GM23338 (cell line): ENCODE measurements at regions not wholly inside any gene's neighbourhood (a gene's known extent, or its start where the extent isn't known, plus 50 kb on each side); places are given as distances from the start of the nearest gene placed in this dataset.

Experiments
- ATAC-seq: fragments of 200-7000 bp; cut with Tn5 transposase; 3 replicates; pipeline ENCODE4 v1.9.1; 2020
- DNase-seq: peaks from one replicate; pipeline ENCODE4 v3.0.0-alpha.2; 2015; ENCODE audit warnings: low spot score
- H2AFZ ChIP-seq: fragments of 200-600 bp; sonication (generic); 2 replicates; pipeline ENCODE4 v1.8.0; 2016; ENCODE audit warnings: antibody characterized with exemption, mild to moderate bottlenecking, moderate library complexity
- H3F3A ChIP-seq: fragments of 200-600 bp; sonication (generic); replicated peaks from 2 replicates; pipeline ENCODE4 v1.8.0; 2017; ENCODE audit warnings: antibody characterized with exemption, mixed run types, low read depth
- H3K27ac ChIP-seq: fragments of 200-600 bp; sonication (generic); 2 replicates; pipeline ENCODE4 v1.6.1; 2016; ENCODE audit warnings: low read depth
- H3K27me3 ChIP-seq: fragments of 200-600 bp; sonication (generic); 2 replicates; pipeline ENCODE4 v1.8.0; 2016; ENCODE audit warnings: mild to moderate bottlenecking, mixed run types, moderate library complexity; ENCODE audit not compliant: insufficient read depth
- H3K36me3 ChIP-seq: fragments of 200-600 bp; sonication (generic); 2 replicates; pipeline ENCODE4 v1.8.0; 2016; ENCODE audit warnings: mild to moderate bottlenecking; ENCODE audit not compliant: insufficient read depth
- H3K4me1 ChIP-seq: fragments of 200-600 bp; sonication (generic); 2 replicates; pipeline ENCODE4 v1.8.0; 2016; ENCODE audit warnings: mild to moderate bottlenecking, moderate library complexity; ENCODE audit not compliant: insufficient read depth
- H3K4me2 ChIP-seq: fragments of 200-600 bp; sonication (generic); 2 replicates; pipeline ENCODE4 v1.7.1; 2017; ENCODE audit warnings: mixed run types
- H3K4me3 ChIP-seq: fragments of 200-600 bp; sonication (generic); 2 replicates; pipeline ENCODE4 v1.6.1; 2016; ENCODE audit warnings: mixed run types
- H3K79me2 ChIP-seq: fragments of 200-600 bp; sonication (generic); replicated peaks from 2 replicates; pipeline ENCODE4 v1.8.0; 2017; ENCODE audit warnings: mild to moderate bottlenecking; ENCODE audit not compliant: insufficient read depth
- H3K9me2 ChIP-seq: fragments of 200-600 bp; sonication (generic); 2 replicates; pipeline ENCODE4 v1.8.0; 2017; ENCODE audit not compliant: insufficient read depth
- H4K20me1 ChIP-seq: fragments of 200-600 bp; sonication (generic); replicated peaks from 2 replicates; pipeline ENCODE4 v1.8.0; 2017; ENCODE audit warnings: mild to moderate bottlenecking; ENCODE audit not compliant: insufficient read depth
- H3K27ac Mint-ChIP-seq: 2 replicates; pipeline ENCODE4 v1.8.0; 2020; ENCODE audit warnings: inconsistent platforms, mild to moderate bottlenecking, moderate library complexity, mixed read lengths
- H3K27me3 Mint-ChIP-seq: 3 replicates; pipeline ENCODE4 v1.8.0; 2022; ENCODE audit warnings: low read depth, mild to moderate bottlenecking, moderate library complexity, mixed read lengths, inconsistent platforms; ENCODE audit not compliant: insufficient read depth, poor library complexity
- H3K36me3 Mint-ChIP-seq: 3 replicates; pipeline ENCODE4 v1.8.0; 2021; ENCODE audit warnings: low read depth, mild to moderate bottlenecking, inconsistent platforms, moderate library complexity, mixed read lengths
- H3K4me1 Mint-ChIP-seq: 3 replicates; pipeline ENCODE4 v1.8.0; 2020; ENCODE audit warnings: mild to moderate bottlenecking, inconsistent platforms, mixed read lengths
- H3K4me3 Mint-ChIP-seq: 3 replicates; pipeline ENCODE4 v1.8.0; 2021; ENCODE audit warnings: moderate library complexity, mild to moderate bottlenecking, inconsistent platforms, mixed read lengths
- H3K9me3 Mint-ChIP-seq: 3 replicates; pipeline ENCODE4 v1.8.0; 2020; ENCODE audit warnings: moderate library complexity, mild to moderate bottlenecking, inconsistent platforms, mixed read lengths
- CREB1 ChIP-seq: fragments of 250-450 bp; sonication (Bioruptor Pico); IDR thresholded peaks from 2 replicates; pipeline ENCODE4 v1.5.0; 2020; ENCODE audit warnings: low read depth, mild to moderate bottlenecking, moderate library complexity
- EZH2 ChIP-seq: fragments of 200-600 bp; sonication (generic); IDR thresholded peaks from one replicate; pipeline ENCODE4 v1.8.0; 2017; ENCODE audit warnings: antibody characterized with exemption, mild to moderate bottlenecking, low read depth; ENCODE audit not compliant: unreplicated experiment
- NANOG ChIP-seq: IDR thresholded peaks from 2 replicates; pipeline ENCODE4 v1.6.1; 2016; ENCODE audit warnings: antibody characterized with exemption, borderline replicate concordance
- ZNF331 ChIP-seq: fragments of 250-450 bp; sonication (Bioruptor Pico); IDR thresholded peaks from 2 replicates; pipeline ENCODE4 v1.5.0; 2020; ENCODE audit warnings: low read depth, mild to moderate bottlenecking, moderate library complexity
- TF ChIP-seq, protein P1 (sequence below): IDR thresholded peaks from one replicate; pipeline ENCODE4 v1.6.1; 2018; ENCODE audit warnings: antibody characterized with exemption; ENCODE audit not compliant: unreplicated experiment
- TF ChIP-seq, protein P2 (sequence below), 2 experiments: fragments of 200-600 bp in 1 of 2; sonication (generic) in 1 of 2; conservative IDR thresholded peaks; 2 replicates each; pipeline versions ENCODE4 v1.5.1 to v1.6.1; 2016 to 2017; ENCODE audit warnings: antibody characterized with exemption in 2 of 2, low read depth in 2 of 2, mild to moderate bottlenecking in 2 of 2, moderate library complexity in 1 of 2

DNA sequence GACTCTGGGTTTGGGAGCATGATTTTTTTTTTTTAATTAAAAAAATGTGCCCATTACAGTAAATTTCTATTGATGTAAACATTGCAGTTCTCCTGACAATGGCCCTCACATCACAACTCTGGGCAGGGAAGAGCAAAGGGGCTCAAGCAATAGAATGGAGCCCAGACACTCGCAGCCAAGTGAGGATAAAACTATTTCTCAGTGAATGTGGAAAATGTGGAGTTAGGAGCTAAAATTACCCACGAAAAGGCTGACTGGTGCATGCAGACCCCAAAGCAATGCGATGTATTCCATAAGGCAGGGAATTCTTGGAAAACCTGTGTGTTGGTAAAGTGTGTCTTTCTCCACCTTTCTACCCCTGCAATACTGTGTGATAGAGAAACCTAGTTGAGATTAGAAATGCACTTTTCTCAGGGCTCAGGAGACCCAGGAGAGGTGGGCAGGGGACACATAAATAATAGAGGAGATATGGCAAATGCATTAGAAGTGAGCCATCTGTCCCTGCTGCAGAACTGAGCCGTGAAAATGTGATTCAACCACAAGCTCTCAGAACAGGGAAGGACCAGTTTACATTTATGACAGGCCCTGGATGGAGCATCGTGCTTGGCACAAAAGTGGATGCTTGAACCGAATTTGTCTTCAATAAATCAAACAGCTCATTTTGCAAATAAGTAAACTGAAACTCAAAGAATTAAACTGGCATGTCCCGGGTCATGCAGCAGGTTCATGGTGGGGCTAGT, 100.1 kb downstream of the MYCN start:
- Histone ChIP-seq H3K9me2 (no peaks in the 10 kb centered on the region), H3K36me3 (no peaks in the 10 kb centered on the region), H3K4me1 (no peaks in the 10 kb centered on the region; the same call in none of the 2 replicates), H3F3A (no peaks in the 10 kb centered on the region), H3K27me3 (no peaks in the 10 kb centered on the region), H2AFZ (peak overlapping the region; percentile 72), H4K20me1 (no peaks in the 10 kb centered on the region), H3K4me2 (no peak overlapping the region), H3K4me3 (no peak overlapping the region), H3K79me2 (no peaks in the 10 kb centered on the region), H3K27ac (no peak overlapping the region)
- Mint-ChIP-seq H3K4me1 (peaks cover 23% of the 10 kb centered on the region), H3K9me3 (no peaks in the 10 kb centered on the region; the same call in 2 of the 3 replicates), H3K4me3 (no peak overlapping the region), H3K27ac (no peak overlapping the region), H3K27me3 (peaks cover 4% of the 10 kb centered on the region), H3K36me3 (no peaks in the 10 kb centered on the region)
- no peak for ATAC-seq
- no peak for DNase-seq
- no peak for TF ChIP-seq EZH2
- TF ChIP-seq NANOG = no peak
- TF ChIP-seq, protein P1, sequence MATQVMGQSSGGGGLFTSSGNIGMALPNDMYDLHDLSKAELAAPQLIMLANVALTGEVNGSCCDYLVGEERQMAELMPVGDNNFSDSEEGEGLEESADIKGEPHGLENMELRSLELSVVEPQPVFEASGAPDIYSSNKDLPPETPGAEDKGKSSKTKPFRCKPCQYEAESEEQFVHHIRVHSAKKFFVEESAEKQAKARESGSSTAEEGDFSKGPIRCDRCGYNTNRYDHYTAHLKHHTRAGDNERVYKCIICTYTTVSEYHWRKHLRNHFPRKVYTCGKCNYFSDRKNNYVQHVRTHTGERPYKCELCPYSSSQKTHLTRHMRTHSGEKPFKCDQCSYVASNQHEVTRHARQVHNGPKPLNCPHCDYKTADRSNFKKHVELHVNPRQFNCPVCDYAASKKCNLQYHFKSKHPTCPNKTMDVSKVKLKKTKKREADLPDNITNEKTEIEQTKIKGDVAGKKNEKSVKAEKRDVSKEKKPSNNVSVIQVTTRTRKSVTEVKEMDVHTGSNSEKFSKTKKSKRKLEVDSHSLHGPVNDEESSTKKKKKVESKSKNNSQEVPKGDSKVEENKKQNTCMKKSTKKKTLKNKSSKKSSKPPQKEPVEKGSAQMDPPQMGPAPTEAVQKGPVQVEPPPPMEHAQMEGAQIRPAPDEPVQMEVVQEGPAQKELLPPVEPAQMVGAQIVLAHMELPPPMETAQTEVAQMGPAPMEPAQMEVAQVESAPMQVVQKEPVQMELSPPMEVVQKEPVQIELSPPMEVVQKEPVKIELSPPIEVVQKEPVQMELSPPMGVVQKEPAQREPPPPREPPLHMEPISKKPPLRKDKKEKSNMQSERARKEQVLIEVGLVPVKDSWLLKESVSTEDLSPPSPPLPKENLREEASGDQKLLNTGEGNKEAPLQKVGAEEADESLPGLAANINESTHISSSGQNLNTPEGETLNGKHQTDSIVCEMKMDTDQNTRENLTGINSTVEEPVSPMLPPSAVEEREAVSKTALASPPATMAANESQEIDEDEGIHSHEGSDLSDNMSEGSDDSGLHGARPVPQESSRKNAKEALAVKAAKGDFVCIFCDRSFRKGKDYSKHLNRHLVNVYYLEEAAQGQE = no peak

DNA sequence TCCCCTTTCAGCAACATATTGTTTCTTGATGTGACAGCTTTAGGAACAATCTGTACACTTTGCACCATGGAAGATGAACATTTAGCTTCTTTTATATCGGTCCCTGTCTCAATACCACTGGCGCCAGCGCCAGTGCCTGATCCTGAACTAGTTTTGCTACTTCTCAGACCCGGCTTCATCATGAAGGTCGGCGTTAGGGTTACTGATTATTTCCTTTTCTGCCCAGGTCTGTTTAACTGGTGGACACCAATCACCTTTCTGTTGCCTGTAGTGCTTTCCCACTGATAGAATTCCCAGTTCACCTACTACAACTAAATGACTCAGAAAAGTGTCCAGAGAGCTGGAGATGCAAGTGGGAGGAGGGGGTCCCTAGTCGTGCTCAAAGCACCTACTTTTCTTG, 99.5 kb downstream of the MYCN start:
- Histone ChIP-seq H3K9me2 (no peaks in the 10 kb centered on the region), H3F3A (no peaks in the 10 kb centered on the region), H2AFZ (peak overlapping the region; percentile 72), H3K4me3 (no peak overlapping the region), H4K20me1 (no peaks in the 10 kb centered on the region), H3K4me2 (no peak overlapping the region), H3K4me1 (no peaks in the 10 kb centered on the region; the same call in none of the 2 replicates), H3K27ac (no peak overlapping the region), H3K79me2 (no peaks in the 10 kb centered on the region), H3K27me3 (no peaks in the 10 kb centered on the region), H3K36me3 (no peaks in the 10 kb centered on the region)
- Mint-ChIP-seq H3K27me3 (peaks cover 4% of the 10 kb centered on the region), H3K4me3 (no peak overlapping the region), H3K36me3 (no peaks in the 10 kb centered on the region), H3K27ac (no peak overlapping the region), H3K9me3 (no peaks in the 10 kb centered on the region; the same call in 2 of the 3 replicates), H3K4me1 (peaks cover 26% of the 10 kb centered on the region)
- ATAC-seq (no peak), DNase-seq (no peak)
- TF ChIP-seq, protein P2, sequence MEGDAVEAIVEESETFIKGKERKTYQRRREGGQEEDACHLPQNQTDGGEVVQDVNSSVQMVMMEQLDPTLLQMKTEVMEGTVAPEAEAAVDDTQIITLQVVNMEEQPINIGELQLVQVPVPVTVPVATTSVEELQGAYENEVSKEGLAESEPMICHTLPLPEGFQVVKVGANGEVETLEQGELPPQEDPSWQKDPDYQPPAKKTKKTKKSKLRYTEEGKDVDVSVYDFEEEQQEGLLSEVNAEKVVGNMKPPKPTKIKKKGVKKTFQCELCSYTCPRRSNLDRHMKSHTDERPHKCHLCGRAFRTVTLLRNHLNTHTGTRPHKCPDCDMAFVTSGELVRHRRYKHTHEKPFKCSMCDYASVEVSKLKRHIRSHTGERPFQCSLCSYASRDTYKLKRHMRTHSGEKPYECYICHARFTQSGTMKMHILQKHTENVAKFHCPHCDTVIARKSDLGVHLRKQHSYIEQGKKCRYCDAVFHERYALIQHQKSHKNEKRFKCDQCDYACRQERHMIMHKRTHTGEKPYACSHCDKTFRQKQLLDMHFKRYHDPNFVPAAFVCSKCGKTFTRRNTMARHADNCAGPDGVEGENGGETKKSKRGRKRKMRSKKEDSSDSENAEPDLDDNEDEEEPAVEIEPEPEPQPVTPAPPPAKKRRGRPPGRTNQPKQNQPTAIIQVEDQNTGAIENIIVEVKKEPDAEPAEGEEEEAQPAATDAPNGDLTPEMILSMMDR (conservative IDR thresholded peaks at IDR 0.05; ENCODE audit: low read depth in 2 of 2) = no peak
- TF ChIP-seq ZNF331 (CRISPR knock-in tag) (no peak), CREB1 (CRISPR knock-in tag) (no peak)
